Transverse colon (tissue), 4 donors: ENCODE measurements at regions not wholly inside any gene's neighbourhood (a gene's known extent, or its start where the extent isn't known, plus 50 kb on each side); places are given as distances from the start of the nearest gene placed in this dataset.

ENCODE experiments used
- POLR2A ChIP-seq: fragments of 450-650 bp; IDR thresholded peaks from one replicate; pipeline ENCODE4 v1.6.1; 2016; ENCODE audit warnings: antibody characterized with exemption, mild to moderate bottlenecking, moderate library complexity
- POLR2AphosphoS5 ChIP-seq, 3 donors: sonication (generic); formaldehyde crosslinking; IDR thresholded peaks; one replicate each; pipeline ENCODE4 v1.6.1; 2016; ENCODE audit warnings: antibody characterized with exemption in 3 of 3
- TF ChIP-seq, protein P1 (sequence below), 5 experiments: fragments of 200-600 bp in 3 of 5; fragments of 450-650 bp in 2 of 5; sonication (generic) in 3 of 5; IDR thresholded peaks; 1 replicate in 2 of 5; 2 replicates in 3 of 5; pipeline ENCODE4 v1.5.1; 2016 to 2017; ENCODE audit warnings: antibody characterized with exemption in 5 of 5, inconsistent platforms in 3 of 5, mild to moderate bottlenecking in 2 of 5, moderate library complexity in 1 of 5

GRCh38 chr3:178300441-178300959, 235.7 kb upstream of the KCNMB2 start:
- TF ChIP-seq POLR2A = no peak
- TF ChIP-seq, protein P1, sequence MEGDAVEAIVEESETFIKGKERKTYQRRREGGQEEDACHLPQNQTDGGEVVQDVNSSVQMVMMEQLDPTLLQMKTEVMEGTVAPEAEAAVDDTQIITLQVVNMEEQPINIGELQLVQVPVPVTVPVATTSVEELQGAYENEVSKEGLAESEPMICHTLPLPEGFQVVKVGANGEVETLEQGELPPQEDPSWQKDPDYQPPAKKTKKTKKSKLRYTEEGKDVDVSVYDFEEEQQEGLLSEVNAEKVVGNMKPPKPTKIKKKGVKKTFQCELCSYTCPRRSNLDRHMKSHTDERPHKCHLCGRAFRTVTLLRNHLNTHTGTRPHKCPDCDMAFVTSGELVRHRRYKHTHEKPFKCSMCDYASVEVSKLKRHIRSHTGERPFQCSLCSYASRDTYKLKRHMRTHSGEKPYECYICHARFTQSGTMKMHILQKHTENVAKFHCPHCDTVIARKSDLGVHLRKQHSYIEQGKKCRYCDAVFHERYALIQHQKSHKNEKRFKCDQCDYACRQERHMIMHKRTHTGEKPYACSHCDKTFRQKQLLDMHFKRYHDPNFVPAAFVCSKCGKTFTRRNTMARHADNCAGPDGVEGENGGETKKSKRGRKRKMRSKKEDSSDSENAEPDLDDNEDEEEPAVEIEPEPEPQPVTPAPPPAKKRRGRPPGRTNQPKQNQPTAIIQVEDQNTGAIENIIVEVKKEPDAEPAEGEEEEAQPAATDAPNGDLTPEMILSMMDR (IDR thresholded peaks at IDR 0.05) = no peak
- TF ChIP-seq POLR2AphosphoS5 (IDR thresholded peaks at IDR 0.05) = no peak
